GM12878 (cell line): ENCODE measurements at regions not wholly inside any gene's neighbourhood (a gene's known extent, or its start where the extent isn't known, plus 50 kb on each side); places are given as distances from the start of the nearest gene placed in this dataset.

Experiments used
- ATAC-seq: fragments of 200-7000 bp; cut with Tn5 transposase; 3 replicates; pipeline ENCODE4 v1.9.1; 2020; ENCODE audit warnings: mild to moderate bottlenecking, moderate library complexity
- BruUV-seq: library from RNA; stranded (reverse); fragments of 400-500 nt; replicated peaks from 2 replicates; lab custom pipeline; 2021; lab: Mats Ljungman, UMichigan
- CTCF ChIA-PET: fragments of 300-600 bp; sonication (Branson Sonifier 250); formaldehyde crosslinking; extraction: SDS; loops from one replicate; lab custom pipeline; 2021; ENCODE audit warnings: inconsistent platforms; lab: Yijun Ruan, JAX
- POLR2A ChIA-PET: fragments of 350-600 bp; formaldehyde crosslinking; extraction: SDS; loops from one replicate; lab custom pipeline; 2021; ENCODE audit warnings: inconsistent platforms; lab: Charles Lee
- RAD21 ChIA-PET: fragments of 300-600 bp; sonication (Branson Sonifier 250); formaldehyde crosslinking; loops from one replicate; lab custom pipeline; 2023; ENCODE audit warnings: antibody characterized with exemption; ENCODE audit not compliant: unreplicated experiment; lab: Charles Lee
- SMC1A ChIA-PET: fragments of 300-600 bp; sonication (Branson Sonifier 250); formaldehyde crosslinking; loops from one replicate; lab custom pipeline; 2023; ENCODE audit not compliant: unreplicated experiment, uncharacterized antibody; lab: Charles Lee
- DNase-seq: peaks from one replicate; pipeline ENCODE4 v3.0.0-alpha.2; 2011; ENCODE audit warnings: low read depth, low spot score
- FAIRE-seq: peaks from 3 replicates; lab custom pipeline; 2011; peaks lifted over from hg19 to GRCh38; lab: Jason Lieb, UNC
- H2AFZ ChIP-seq: 2 replicates; pipeline ENCODE4 v1.6.0; 2011; ENCODE audit warnings: low read depth, low read length, control low read depth; ENCODE audit not compliant: control insufficient read depth
- H3K27ac ChIP-seq: 2 replicates; pipeline ENCODE4 v1.5.1; 2011; ENCODE audit warnings: control low read depth; ENCODE audit not compliant: control insufficient read depth, insufficient read depth
- H3K27me3 ChIP-seq, 2 experiments: replicated peaks in 1 of 2; 2 replicates each; pipeline versions ENCODE4 v1.6.0 to v1.6.1; 2011; ENCODE audit warnings: low read length in 1 of 2; ENCODE audit not compliant: control insufficient read depth in 2 of 2, insufficient read depth in 2 of 2
- H3K36me3 ChIP-seq, 2 experiments: 2 replicates each; pipeline ENCODE4 v1.5.1; 2011; ENCODE audit warnings: low read length in 1 of 2; ENCODE audit not compliant: control insufficient read depth in 2 of 2, insufficient read depth in 2 of 2
- H3K4me1 ChIP-seq: 2 replicates; pipeline ENCODE4 v1.6.1; 2011; ENCODE audit warnings: mild to moderate bottlenecking, low read length, moderate library complexity, mixed read lengths; ENCODE audit not compliant: control insufficient read depth, insufficient read depth
- H3K4me2 ChIP-seq: 2 replicates; pipeline ENCODE4 v1.6.0; 2011; ENCODE audit warnings: control low read depth; ENCODE audit not compliant: control insufficient read depth, insufficient read depth
- H3K4me3 ChIP-seq: fragments of 200-600 bp; sonication (generic); 2 replicates; pipeline ENCODE4 v1.5.1; 2016
- H3K79me2 ChIP-seq: 2 replicates; pipeline ENCODE4 v1.6.0; 2011; ENCODE audit warnings: low read length; ENCODE audit not compliant: control insufficient read depth, insufficient read depth
- H3K9ac ChIP-seq: 2 replicates; pipeline ENCODE4 v1.8.0; 2011; ENCODE audit warnings: low read length, control low read depth, mixed read lengths; ENCODE audit not compliant: control insufficient read depth, insufficient read depth
- H3K9me3 ChIP-seq: replicated peaks from 3 replicates; pipeline ENCODE4 v1.5.1; 2011; ENCODE audit warnings: mild to moderate bottlenecking, low read length; ENCODE audit not compliant: control insufficient read depth, insufficient read depth
- H4K20me1 ChIP-seq: 2 replicates; pipeline ENCODE4 v1.6.0; 2011; ENCODE audit not compliant: control insufficient read depth, insufficient read depth
- BMI1 ChIP-seq: fragments of 450-650 bp; IDR thresholded peaks from 2 replicates; pipeline ENCODE4 v1.6.1; 2016; ENCODE audit warnings: mild to moderate bottlenecking, moderate library complexity, borderline replicate concordance
- CEBPZ ChIP-seq: fragments of 150-350 bp; IDR thresholded peaks from 2 replicates; pipeline ENCODE4 v1.6.1; 2016; ENCODE audit warnings: low read depth, low read length
- CHD4 ChIP-seq: fragments of 200-600 bp; sonication (generic); IDR thresholded peaks from 2 replicates; pipeline ENCODE4 v1.6.1; 2016; ENCODE audit warnings: mild to moderate bottlenecking
- E4F1 ChIP-seq: fragments of 450-650 bp; IDR thresholded peaks from 2 replicates; pipeline ENCODE4 v1.6.1; 2018; ENCODE audit warnings: borderline replicate concordance, mild to moderate bottlenecking; ENCODE audit not compliant: partially characterized antibody
- GABPA ChIP-seq: IDR thresholded peaks from 2 replicates; pipeline ENCODE4 v1.6.1; 2014; ENCODE audit warnings: antibody characterized with exemption, low read depth, mild to moderate bottlenecking, inconsistent platforms
- IRF3 ChIP-seq: fragments of 450-650 bp; IDR thresholded peaks from 2 replicates; pipeline ENCODE4 v1.6.1; 2014; ENCODE audit warnings: mild to moderate bottlenecking
- KDM1A ChIP-seq: fragments of 200-600 bp; sonication (generic); IDR thresholded peaks from 2 replicates; pipeline ENCODE4 v1.6.1; 2016; ENCODE audit warnings: borderline replicate concordance
- MTA2 ChIP-seq: fragments of 450-650 bp; IDR thresholded peaks from 2 replicates; pipeline ENCODE4 v1.6.1; 2016; ENCODE audit warnings: low read depth, mild to moderate bottlenecking, moderate library complexity
- STAT1 ChIP-seq: fragments of 450-650 bp; conservative IDR thresholded peaks from 2 replicates; pipeline ENCODE4 v1.6.1; 2014; ENCODE audit warnings: antibody characterized with exemption, mild to moderate bottlenecking
- TCF7 ChIP-seq: IDR thresholded peaks from 2 replicates; pipeline ENCODE4 v1.6.1; 2014; ENCODE audit warnings: antibody characterized with exemption, borderline replicate concordance
- ZNF592 ChIP-seq: fragments of 450-650 bp; IDR thresholded peaks from 2 replicates; pipeline ENCODE4 v1.6.1; 2017; ENCODE audit warnings: mild to moderate bottlenecking, moderate library complexity
- ZSCAN29 ChIP-seq: fragments of 450-650 bp; IDR thresholded peaks from 2 replicates; pipeline ENCODE4 v1.6.1; 2017; ENCODE audit warnings: mild to moderate bottlenecking, moderate library complexity
- WGBS: methylation state at CpG from one replicate; pipeline ENCODE4 v1.1.6; 2016; ENCODE audit warnings: low lambda C conversion rate; ENCODE audit not compliant: insufficient replicate concordance, insufficient coverage; ENCODE audit errors: missing lambda C conversion rate; 5-methylcytosine and 5-hydroxymethylcytosine counted together
- in situ Hi-C: fragments of 300-500 bp; cut with MboI; formaldehyde crosslinking; loops from 9 replicates; pipeline ENCODE4 v1.14.3; 2018; ENCODE audit warnings: mixed read lengths
- intact Hi-C: fragments of 100-400 bp; cut with micrococcal nuclease; formaldehyde crosslinking; loops from one replicate; pipeline ENCODE4 v1.14.2; 2022; ENCODE audit not compliant: unreplicated experiment

- no peak for TF ChIP-seq STAT1
- TF ChIP-seq E4F1 = no peak
- TF ChIP-seq TCF7 = no peak
- TF ChIP-seq CHD4 = no peak
- TF ChIP-seq MTA2 = peak; percentile 79
- no peak for TF ChIP-seq KDM1A
- TF ChIP-seq BMI1 = no peak
- 0 out of 2 replicates have a peak, but pooled peaks have one; percentile 29 for TF ChIP-seq GABPA
- TF ChIP-seq IRF3 = no peak
Measured at GRCh38 chrX:42955349-42955748, 177.4 kb upstream of the PPP1R2C start (continued).

- ChIA-PET POLR2A (no interaction called here), SMC1A (interaction anchor here (1.1 to 1.9 kb wide), 5 partner anchors 9 to 226 kb away, joined by 3 to 5 read pairs (median 4); no protein-coding TSS in a partner anchor), RAD21 (no interaction called here), CTCF (interaction anchor here (1.3 kb wide), 1 partner anchor 9 kb away, joined by 3 read pairs; no protein-coding TSS in a partner anchor)
- BruUV-seq = no TSS peak
- Histone ChIP-seq H3K27me3 (no peaks in the 10 kb centered on the region), H3K79me2 (no peaks in the 10 kb centered on the region), H4K20me1 (no peaks in the 10 kb centered on the region), H3K9me3 (0 out of 3 replicates have a peak, but pooled peaks cover 2% of the 10 kb centered on the region), H3K36me3 (no peaks in the 10 kb centered on the region), H3K9ac (no peak overlapping the region), H3K27ac (no peak overlapping the region), H2AFZ (no peak overlapping the region), H3K4me2 (no peak overlapping the region), H3K4me3 (no peak overlapping the region), H3K4me1 (no peaks in the 10 kb centered on the region)
- in situ Hi-C loops = no loop called here
- WGBS = 90% methylated on average over 2 of the region's 2 CpGs
- ATAC-seq (no peak), FAIRE-seq (no peak), DNase-seq (no peak)
- intact Hi-C loops = no loop called here
- TF ChIP-seq ZSCAN29 (no peak), CEBPZ (no peak), ZNF592 (no peak)
Measured at GRCh38 chrX:42967681-42968300, 189.8 kb upstream of the PPP1R2C start.
